Right lobe of liver (tissue), 6 donors: ENCODE measurements at regions not wholly inside any gene's neighbourhood (a gene's known extent, or its start where the extent isn't known, plus 50 kb on each side); places are given as distances from the start of the nearest gene placed in this dataset.

Source experiments
- ATAC-seq, 4 donors: fragments of 200-7000 bp; cut with Tn5 transposase; one replicate each; pipeline ENCODE4 v1.9.1; 2020; ENCODE audit warnings: mild to moderate bottlenecking in 4 of 4, moderate library complexity in 4 of 4
- DNase-seq, 3 donors: peaks; one replicate each; pipeline ENCODE4 v3.0.0-alpha.2; 2020
- H3K27ac ChIP-seq, 3 donors: fragments of 200-600 bp; one replicate each; pipeline ENCODE4 v1.8.0; 2022
- H3K27me3 ChIP-seq, 2 donors: fragments of 200-600 bp; one replicate each; pipeline ENCODE4 v1.8.0; 2022
- H3K36me3 ChIP-seq, 4 donors: fragments of 200-600 bp; sonication (generic) in 1 of 4; one replicate each; pipeline versions ENCODE4 v1.5.1 to v1.8.0; 2017 to 2022; ENCODE audit warnings: control low read depth in 1 of 4
- H3K4me1 ChIP-seq, 4 donors: fragments of 200-600 bp; sonication (generic) in 1 of 4; one replicate each; pipeline versions ENCODE4 v1.5.1 to v1.8.0; 2017 to 2022; ENCODE audit warnings: control low read depth in 1 of 4
- H3K4me3 ChIP-seq, 3 donors: fragments of 200-600 bp; one replicate each; pipeline ENCODE4 v1.8.0; 2022
- H3K9me3 ChIP-seq, 4 donors: fragments of 200-600 bp; sonication (generic) in 1 of 4; one replicate each; pipeline versions ENCODE4 v1.5.1 to v1.8.0; 2017 to 2022; ENCODE audit warnings: control low read depth in 1 of 4
- POLR2A ChIP-seq: fragments of 450-650 bp; IDR thresholded peaks from one replicate; pipeline ENCODE4 v1.6.1; 2017; ENCODE audit warnings: antibody characterized with exemption, mild to moderate bottlenecking
- WGBS: methylation state at CpG from one replicate; pipeline ENCODE4 v1.1.6; 2018; ENCODE audit warnings: low coverage, low lambda C conversion rate; ENCODE audit not compliant: insufficient coverage; ENCODE audit errors: missing lambda C conversion rate; 5-methylcytosine and 5-hydroxymethylcytosine counted together
- intact Hi-C, 2 donors: fragments of 100-400 bp; cut with DNase I; formaldehyde crosslinking; loops; one replicate each; pipeline versions ENCODE4 v1.11.2 to v1.14.1; 2022
- TF ChIP-seq, protein P1 (sequence below), 4 donors: fragments of 200-600 bp in 3 of 4; fragments of 450-650 bp in 1 of 4; IDR thresholded peaks; one replicate each; pipeline versions ENCODE4 v1.5.1 to v1.8.0; 2016 to 2022; ENCODE audit warnings: antibody characterized with exemption in 4 of 4, mild to moderate bottlenecking in 2 of 4
- donor health status: DM: no; HTN: yes; CAD: no.
- donor health status: DM: no; HTN: no; CAD: no.
- donor health status: DM: no; HTN: no; CAD: no.
- donor health status: DM: no; HTN: yes; CAD: no.
- donor health status: DM: no; HTN: yes; CAD: no.

- H3K27me3 ChIP-seq, result no peaks in the 10 kb centered on the region
Measured at GRCh38 chr11:104467404-104467803, 303.5 kb upstream of the PDGFD start.

GRCh38 chr11:104465321-104465720 is 301.4 kb upstream of the PDGFD start:
- H3K4me1 ChIP-seq, result no peaks in the 10 kb centered on the region
- 36% methylated on average over 1 of the region's 1 CpG for WGBS
- ATAC-seq (no peak), DNase-seq (no peak)
- no peaks in the 10 kb centered on the region for H3K27me3 ChIP-seq
- TF ChIP-seq, protein P1, sequence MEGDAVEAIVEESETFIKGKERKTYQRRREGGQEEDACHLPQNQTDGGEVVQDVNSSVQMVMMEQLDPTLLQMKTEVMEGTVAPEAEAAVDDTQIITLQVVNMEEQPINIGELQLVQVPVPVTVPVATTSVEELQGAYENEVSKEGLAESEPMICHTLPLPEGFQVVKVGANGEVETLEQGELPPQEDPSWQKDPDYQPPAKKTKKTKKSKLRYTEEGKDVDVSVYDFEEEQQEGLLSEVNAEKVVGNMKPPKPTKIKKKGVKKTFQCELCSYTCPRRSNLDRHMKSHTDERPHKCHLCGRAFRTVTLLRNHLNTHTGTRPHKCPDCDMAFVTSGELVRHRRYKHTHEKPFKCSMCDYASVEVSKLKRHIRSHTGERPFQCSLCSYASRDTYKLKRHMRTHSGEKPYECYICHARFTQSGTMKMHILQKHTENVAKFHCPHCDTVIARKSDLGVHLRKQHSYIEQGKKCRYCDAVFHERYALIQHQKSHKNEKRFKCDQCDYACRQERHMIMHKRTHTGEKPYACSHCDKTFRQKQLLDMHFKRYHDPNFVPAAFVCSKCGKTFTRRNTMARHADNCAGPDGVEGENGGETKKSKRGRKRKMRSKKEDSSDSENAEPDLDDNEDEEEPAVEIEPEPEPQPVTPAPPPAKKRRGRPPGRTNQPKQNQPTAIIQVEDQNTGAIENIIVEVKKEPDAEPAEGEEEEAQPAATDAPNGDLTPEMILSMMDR (IDR thresholded peaks at IDR 0.05), result no peak
- TF ChIP-seq POLR2A, result no peak
- H3K4me3 ChIP-seq, result no peak overlapping the region
- intact Hi-C loops, result no loop called here
- no peak overlapping the region for H3K27ac ChIP-seq
- H3K36me3 ChIP-seq, result no peaks in the 10 kb centered on the region
- no peaks in the 10 kb centered on the region for H3K9me3 ChIP-seq

More at GRCh38 chr11:104467404-104467803, 303.5 kb upstream of the PDGFD start:
- intact Hi-C loops, result no loop called here
- ATAC-seq (no peak), DNase-seq (no peak)
- TF ChIP-seq POLR2A, result no peak
- TF ChIP-seq, protein P1 (IDR thresholded peaks at IDR 0.05), result no peak
- Histone ChIP-seq H3K4me1 (no peaks in the 10 kb centered on the region), H3K4me3 (no peak overlapping the region), H3K9me3 (no peaks in the 10 kb centered on the region), H3K36me3 (no peaks in the 10 kb centered on the region), H3K27ac (no peak overlapping the region)

DNA sequence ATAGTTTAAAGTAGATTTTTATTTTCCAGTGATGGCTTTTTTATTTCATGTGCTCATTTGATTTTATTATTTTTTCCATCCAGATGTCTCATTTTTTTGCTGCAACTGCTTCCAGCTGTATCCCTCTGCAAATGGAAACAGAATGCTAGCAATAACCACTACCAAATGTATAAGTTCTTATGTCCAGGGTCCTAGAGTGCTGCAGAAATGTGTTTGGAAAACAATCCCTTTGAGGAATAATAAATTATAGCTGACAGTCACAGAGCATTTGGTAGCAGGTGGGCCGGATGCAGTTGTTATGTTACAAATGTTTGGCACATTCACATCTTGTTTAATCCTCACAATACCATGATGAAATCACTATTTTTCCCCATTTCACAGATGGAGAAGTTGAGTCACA is 300.7 kb upstream of the PDGFD start:
- no peaks in the 10 kb centered on the region for H3K9me3 ChIP-seq
- H3K4me3 ChIP-seq, result no peak overlapping the region
- TF ChIP-seq, protein P1 (IDR thresholded peaks at IDR 0.05), result no peak
- no peak for TF ChIP-seq POLR2A
- ATAC-seq (no peak), DNase-seq (no peak)
- no peaks in the 10 kb centered on the region for H3K36me3 ChIP-seq
- 27% methylated on average over 1 of the region's 1 CpG for WGBS
- no peak overlapping the region for H3K27ac ChIP-seq
- H3K27me3 ChIP-seq, result no peaks in the 10 kb centered on the region
- intact Hi-C loops, result no loop called here
- H3K4me1 ChIP-seq, result no peaks in the 10 kb centered on the region

GRCh38 chr11:104462341-104462740 is 298.4 kb upstream of the PDGFD start:
- Histone ChIP-seq H3K27me3 (no peaks in the 10 kb centered on the region), H3K36me3 (no peaks in the 10 kb centered on the region), H3K27ac (no peak overlapping the region), H3K4me3 (no peak overlapping the region), H3K9me3 (no peaks in the 10 kb centered on the region), H3K4me1 (no peaks in the 10 kb centered on the region)
- no peak for TF ChIP-seq POLR2A
- TF ChIP-seq, protein P1 (IDR thresholded peaks at IDR 0.05), result no peak
- ATAC-seq (no peak), DNase-seq (no peak)
- intact Hi-C loops, result no loop called here
- WGBS, result 43% methylated on average over 2 of the region's 2 CpGs

GRCh38 chr11:104451197-104451893 is 287.4 kb upstream of the PDGFD start:
- DNase-seq, result no peak
- H3K4me3 ChIP-seq, result no peak overlapping the region
- no peak for ATAC-seq
- intact Hi-C loops, result no loop called here
- no peaks in the 10 kb centered on the region for H3K27me3 ChIP-seq
- H3K9me3 ChIP-seq, result no peaks in the 10 kb centered on the region
- WGBS, result 50% methylated on average over 4 of the region's 4 CpGs
- TF ChIP-seq, protein P1 (IDR thresholded peaks at IDR 0.05), result no peak
- no peak for TF ChIP-seq POLR2A
- no peaks in the 10 kb centered on the region for H3K36me3 ChIP-seq
- no peaks in the 10 kb centered on the region for H3K4me1 ChIP-seq
- H3K27ac ChIP-seq, result no peak overlapping the region
